SK-N-MC (cell line): ENCODE measurements at regions not wholly inside any gene's neighbourhood (a gene's known extent, or its start where the extent isn't known, plus 50 kb on each side); places are given as distances from the start of the nearest gene placed in this dataset.

Experiments
- DNase-seq: peaks from one replicate; pipeline ENCODE4 v3.0.0-alpha.2; 2011; ENCODE audit warnings: low read depth, low spot score
- H3K27ac ChIP-seq: fragments of 200-600 bp; sonication (generic); 2 replicates; pipeline ENCODE4 v1.5.1; 2016; ENCODE audit warnings: mixed run types
- H3K36me3 ChIP-seq: fragments of 200-600 bp; sonication (generic); 2 replicates; pipeline ENCODE4 v1.6.1; 2017; ENCODE audit warnings: antibody characterized with exemption, low read length, mixed read lengths; ENCODE audit not compliant: insufficient read depth
- H3K4me3 ChIP-seq: fragments of 200-600 bp; sonication (generic); 2 replicates; pipeline ENCODE4 v1.5.1; 2016
- H3K9ac ChIP-seq: fragments of 200-600 bp; sonication (generic); 2 replicates; pipeline ENCODE4 v1.8.0; 2017; ENCODE audit warnings: mixed run types, mixed read lengths; ENCODE audit not compliant: insufficient read length
- H3K9me3 ChIP-seq: fragments of 200-600 bp; sonication (generic); 2 replicates; pipeline ENCODE4 v1.6.1; 2017; ENCODE audit warnings: low read depth, mild to moderate bottlenecking, antibody characterized with exemption, low read length, moderate library complexity, mixed read lengths
- EZH2 ChIP-seq: fragments of 200-600 bp; sonication (generic); IDR thresholded peaks from one replicate; pipeline ENCODE4 v1.6.1; 2017; ENCODE audit warnings: antibody characterized with exemption
- FOXP2 ChIP-seq: optimal IDR thresholded peaks from 2 replicates; pipeline ENCODE3; 2011; ENCODE audit warnings: mild to moderate bottlenecking, moderate library complexity; ENCODE audit not compliant: insufficient read depth; ENCODE audit errors: extremely low read length, control extremely low read depth
- POLR2AphosphoS5 ChIP-seq: IDR thresholded peaks from 2 replicates; pipeline ENCODE4 v1.6.1; 2012; ENCODE audit warnings: mild to moderate bottlenecking, low read depth, low read length, borderline replicate concordance

GRCh38 chr14:93870377-93870776 lies 56.8 kb upstream of the FAM181A start:
- Histone ChIP-seq H3K9ac (no peak overlapping the region), H3K4me3 (no peak overlapping the region), H3K9me3 (no peaks in the 10 kb centered on the region), H3K27ac (no peak overlapping the region), H3K36me3 (no peaks in the 10 kb centered on the region)
- TF ChIP-seq FOXP2 = no peak
- no peak for TF ChIP-seq EZH2
- TF ChIP-seq POLR2AphosphoS5 = no peak
- DNase-seq = no peak

- no peaks in the 10 kb centered on the region for H3K36me3 ChIP-seq
- H3K9me3 ChIP-seq = no peaks in the 10 kb centered on the region
- H3K27ac ChIP-seq = no peak overlapping the region
- no peak overlapping the region for H3K9ac ChIP-seq
- no peak for TF ChIP-seq FOXP2
- no peak overlapping the region for H3K4me3 ChIP-seq
- no peak for DNase-seq
Observed at GRCh38 chr14:93869427-93869826, 57.7 kb upstream of the FAM181A start.

- DNase-seq = no peak
- TF ChIP-seq FOXP2 (no peak), EZH2 (no peak), POLR2AphosphoS5 (no peak)
Observed at GRCh38 chr14:93868165-93868564, 59.0 kb upstream of the FAM181A start.

GRCh38 chr14:93862265-93862664 lies 64.9 kb upstream of the FAM181A start:
- no peaks in the 10 kb centered on the region for H3K9me3 ChIP-seq
- DNase-seq = no peak
- H3K4me3 ChIP-seq = no peak overlapping the region
- H3K27ac ChIP-seq = no peak overlapping the region
- no peak overlapping the region for H3K9ac ChIP-seq
- no peak for TF ChIP-seq FOXP2
- TF ChIP-seq POLR2AphosphoS5 = no peak
- TF ChIP-seq EZH2 = no peak
- no peaks in the 10 kb centered on the region for H3K36me3 ChIP-seq

More at GRCh38 chr14:93868165-93868564, 59.0 kb upstream of the FAM181A start:
- H3K9ac ChIP-seq = no peak overlapping the region
- H3K36me3 ChIP-seq = no peaks in the 10 kb centered on the region
- no peak overlapping the region for H3K4me3 ChIP-seq
- H3K27ac ChIP-seq = no peak overlapping the region
- H3K9me3 ChIP-seq = no peaks in the 10 kb centered on the region

- no peak overlapping the region for H3K4me3 ChIP-seq
- no peak for TF ChIP-seq EZH2
- no peak for TF ChIP-seq FOXP2
- no peak for TF ChIP-seq POLR2AphosphoS5
- no peak overlapping the region for H3K27ac ChIP-seq
- no peaks in the 10 kb centered on the region for H3K9me3 ChIP-seq
- no peaks in the 10 kb centered on the region for H3K36me3 ChIP-seq
- H3K9ac ChIP-seq = no peak overlapping the region
- DNase-seq = no peak
Observed at GRCh38 chr14:93861836-93862235, 65.3 kb upstream of the FAM181A start.

GRCh38 chr14:93859957-93860356 lies 67.2 kb upstream of the FAM181A start:
- Histone ChIP-seq H3K27ac (no peak overlapping the region), H3K9me3 (no peaks in the 10 kb centered on the region), H3K36me3 (no peaks in the 10 kb centered on the region), H3K4me3 (no peak overlapping the region), H3K9ac (no peak overlapping the region)
- TF ChIP-seq EZH2 (no peak), POLR2AphosphoS5 (no peak), FOXP2 (no peak)
- no peak for DNase-seq

GRCh38 chr14:93858896-93859295 lies 68.2 kb upstream of the FAM181A start:
- H3K36me3 ChIP-seq = no peaks in the 10 kb centered on the region
- no peak for DNase-seq
- H3K27ac ChIP-seq = no peak overlapping the region
- no peak overlapping the region for H3K4me3 ChIP-seq
- H3K9me3 ChIP-seq = no peaks in the 10 kb centered on the region
- H3K9ac ChIP-seq = no peak overlapping the region
- TF ChIP-seq EZH2 (no peak), FOXP2 (no peak), POLR2AphosphoS5 (no peak)

- H3K27ac ChIP-seq = no peak overlapping the region
- no peaks in the 10 kb centered on the region for H3K36me3 ChIP-seq
- no peaks in the 10 kb centered on the region for H3K9me3 ChIP-seq
- peak overlapping the region; percentile 40; the same call in 1 of the 2 replicates for H3K4me3 ChIP-seq
- H3K9ac ChIP-seq = no peak overlapping the region
- no peak for DNase-seq
- TF ChIP-seq EZH2 (no peak), POLR2AphosphoS5 (no peak), FOXP2 (no peak)
Observed at GRCh38 chr14:93857500-93858283, 69.4 kb upstream of the PRIMA1 start.

- H3K9ac ChIP-seq = no peak overlapping the region
- DNase-seq = no peak
Observed at GRCh38 chr14:93857081-93857480, 68.8 kb upstream of the PRIMA1 start.

More at GRCh38 chr14:93857081-93857480, 68.8 kb upstream of the PRIMA1 start:
- TF ChIP-seq FOXP2 (no peak), EZH2 (no peak), POLR2AphosphoS5 (no peak)
- Histone ChIP-seq H3K9me3 (no peaks in the 10 kb centered on the region), H3K4me3 (no peak overlapping the region), H3K27ac (no peak overlapping the region), H3K36me3 (no peaks in the 10 kb centered on the region)
